Endothelial cell (in vitro differentiated cells): ENCODE measurements at regions not wholly inside any gene's neighbourhood (a gene's known extent, or its start where the extent isn't known, plus 50 kb on each side); places are given as distances from the start of the nearest gene placed in this dataset.

ENCODE experiments used
- DNase-seq: peaks from one replicate; pipeline ENCODE4 v3.0.0; 2021; ENCODE audit warnings: low spot score
- H3K27ac Mint-ChIP-seq: one replicate; pipeline ENCODE4 v1.8.0; 2021; ENCODE audit warnings: mixed read lengths, inconsistent platforms; ENCODE audit not compliant: unreplicated experiment
- H3K27me3 Mint-ChIP-seq: one replicate; pipeline ENCODE4 v1.8.0; 2021; ENCODE audit warnings: mild to moderate bottlenecking, moderate library complexity, mixed read lengths, inconsistent platforms; ENCODE audit not compliant: unreplicated experiment
- H3K36me3 Mint-ChIP-seq: one replicate; pipeline ENCODE4 v1.8.0; 2021; ENCODE audit warnings: mild to moderate bottlenecking, low read depth, mixed read lengths, inconsistent platforms; ENCODE audit not compliant: unreplicated experiment
- H3K4me1 Mint-ChIP-seq: one replicate; pipeline ENCODE4 v1.8.0; 2021; ENCODE audit warnings: mild to moderate bottlenecking, mixed read lengths, inconsistent platforms; ENCODE audit not compliant: unreplicated experiment
- H3K4me3 Mint-ChIP-seq: one replicate; pipeline ENCODE4 v1.8.0; 2021; ENCODE audit warnings: mild to moderate bottlenecking, mixed read lengths, inconsistent platforms; ENCODE audit not compliant: unreplicated experiment
- H3K9me3 Mint-ChIP-seq: one replicate; pipeline ENCODE4 v1.8.0; 2021; ENCODE audit warnings: mixed read lengths, inconsistent platforms; ENCODE audit not compliant: unreplicated experiment
- TF ChIP-seq, protein P1 (sequence below): fragments of 200-600 bp; sonication (generic); IDR thresholded peaks from one replicate; pipeline ENCODE4 v1.5.0; 2021; ENCODE audit warnings: antibody characterized with exemption; ENCODE audit not compliant: unreplicated experiment

DNA sequence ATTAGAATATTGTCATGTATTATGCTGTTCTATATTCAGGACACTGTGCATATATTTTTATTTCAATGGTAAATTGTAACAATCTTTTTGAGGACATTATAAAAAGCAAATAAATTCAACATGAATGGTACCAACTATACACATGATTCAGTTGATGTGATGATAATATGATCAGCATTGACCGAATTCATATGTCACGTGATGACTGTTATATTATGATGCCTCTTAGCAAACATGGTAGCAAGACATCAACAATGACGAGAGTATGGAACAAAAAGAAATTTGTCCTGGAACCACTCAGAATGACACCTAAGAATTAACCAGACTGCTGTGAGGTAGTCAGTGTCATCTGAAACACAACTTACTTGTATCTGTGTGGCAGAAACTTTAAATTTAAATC is 161.5 kb upstream of the OR13F1 start:
- peaks cover 1% of the 10 kb centered on the region for H3K27me3 Mint-ChIP-seq
- TF ChIP-seq, protein P1, sequence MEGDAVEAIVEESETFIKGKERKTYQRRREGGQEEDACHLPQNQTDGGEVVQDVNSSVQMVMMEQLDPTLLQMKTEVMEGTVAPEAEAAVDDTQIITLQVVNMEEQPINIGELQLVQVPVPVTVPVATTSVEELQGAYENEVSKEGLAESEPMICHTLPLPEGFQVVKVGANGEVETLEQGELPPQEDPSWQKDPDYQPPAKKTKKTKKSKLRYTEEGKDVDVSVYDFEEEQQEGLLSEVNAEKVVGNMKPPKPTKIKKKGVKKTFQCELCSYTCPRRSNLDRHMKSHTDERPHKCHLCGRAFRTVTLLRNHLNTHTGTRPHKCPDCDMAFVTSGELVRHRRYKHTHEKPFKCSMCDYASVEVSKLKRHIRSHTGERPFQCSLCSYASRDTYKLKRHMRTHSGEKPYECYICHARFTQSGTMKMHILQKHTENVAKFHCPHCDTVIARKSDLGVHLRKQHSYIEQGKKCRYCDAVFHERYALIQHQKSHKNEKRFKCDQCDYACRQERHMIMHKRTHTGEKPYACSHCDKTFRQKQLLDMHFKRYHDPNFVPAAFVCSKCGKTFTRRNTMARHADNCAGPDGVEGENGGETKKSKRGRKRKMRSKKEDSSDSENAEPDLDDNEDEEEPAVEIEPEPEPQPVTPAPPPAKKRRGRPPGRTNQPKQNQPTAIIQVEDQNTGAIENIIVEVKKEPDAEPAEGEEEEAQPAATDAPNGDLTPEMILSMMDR: no peak
- H3K4me3 Mint-ChIP-seq: no peak overlapping the region

DNA sequence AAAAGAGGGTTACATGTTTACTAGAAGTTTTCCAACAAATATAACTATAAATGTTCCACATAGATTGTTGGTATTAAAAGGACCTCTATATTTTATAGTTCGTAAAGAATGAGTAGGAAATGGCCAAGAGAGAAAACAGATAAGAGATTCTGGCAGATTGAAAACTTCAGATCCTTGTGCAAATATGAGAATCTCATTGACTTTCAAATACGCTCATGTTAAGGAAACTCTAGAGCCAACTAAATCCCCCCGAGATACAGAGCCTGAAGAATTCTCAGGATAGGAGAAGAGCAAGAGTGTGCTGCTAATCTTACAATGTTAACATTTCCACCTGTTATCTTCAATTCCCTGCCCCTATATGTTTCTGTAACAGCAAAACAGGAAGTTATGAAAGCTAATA is 159.0 kb upstream of the OR13F1 start:
- Mint-ChIP-seq H3K27me3 (peaks cover 1% of the 10 kb centered on the region), H3K4me1 (no peaks in the 10 kb centered on the region), H3K4me3 (no peak overlapping the region), H3K9me3 (no peaks in the 10 kb centered on the region), H3K36me3 (no peaks in the 10 kb centered on the region), H3K27ac (no peak overlapping the region)
- DNase-seq: no peak
- TF ChIP-seq, protein P1: no peak

More for the DNA sequence above, 161.5 kb upstream of the OR13F1 start:
- no peaks in the 10 kb centered on the region for H3K4me1 Mint-ChIP-seq
- no peaks in the 10 kb centered on the region for H3K36me3 Mint-ChIP-seq
- H3K27ac Mint-ChIP-seq: no peak overlapping the region
- no peak for DNase-seq
- no peaks in the 10 kb centered on the region for H3K9me3 Mint-ChIP-seq

DNA sequence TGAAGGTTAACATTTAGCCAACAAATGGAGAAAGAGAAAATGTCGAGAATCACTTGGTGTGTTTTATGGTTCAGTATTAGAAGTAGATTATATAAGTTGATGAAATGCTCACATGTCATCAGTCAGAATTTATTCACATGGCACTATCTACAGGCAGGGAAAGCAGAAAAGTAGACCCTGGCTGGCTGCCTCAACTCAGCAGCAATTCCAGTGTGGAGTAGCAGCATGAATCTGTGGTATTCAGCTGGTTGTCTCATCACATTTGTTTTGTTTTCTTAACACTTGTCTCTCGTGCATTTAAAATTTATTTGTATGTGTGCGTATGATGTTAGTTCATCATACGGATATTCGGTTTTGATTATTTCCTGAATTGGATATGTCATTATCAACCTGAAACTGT is 153.5 kb upstream of the OR13F1 start:
- Mint-ChIP-seq H3K36me3 (no peaks in the 10 kb centered on the region), H3K4me1 (peaks cover 4% of the 10 kb centered on the region), H3K4me3 (no peak overlapping the region), H3K27me3 (no peaks in the 10 kb centered on the region), H3K27ac (no peak overlapping the region), H3K9me3 (no peaks in the 10 kb centered on the region)
- no peak for DNase-seq
- TF ChIP-seq, protein P1: no peak

DNA sequence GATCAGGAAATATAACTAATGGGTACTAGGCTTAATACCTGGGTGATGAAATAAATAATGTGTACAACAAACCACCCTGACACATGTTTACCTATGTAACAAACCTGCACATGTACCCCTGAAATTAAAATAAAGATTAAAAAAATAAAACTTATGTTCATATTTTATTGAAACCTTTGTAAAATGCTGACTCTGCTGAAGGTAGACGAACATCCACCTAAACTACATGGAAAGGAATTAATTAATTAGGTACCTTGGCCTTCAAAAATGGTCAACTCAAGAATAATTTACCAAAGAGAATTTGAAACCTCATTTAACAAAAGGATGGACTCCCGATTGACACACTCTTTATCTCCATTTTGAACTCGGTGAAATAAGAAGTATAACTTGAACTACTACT is 152.3 kb upstream of the OR13F1 start:
- no peaks in the 10 kb centered on the region for H3K36me3 Mint-ChIP-seq

DNA sequence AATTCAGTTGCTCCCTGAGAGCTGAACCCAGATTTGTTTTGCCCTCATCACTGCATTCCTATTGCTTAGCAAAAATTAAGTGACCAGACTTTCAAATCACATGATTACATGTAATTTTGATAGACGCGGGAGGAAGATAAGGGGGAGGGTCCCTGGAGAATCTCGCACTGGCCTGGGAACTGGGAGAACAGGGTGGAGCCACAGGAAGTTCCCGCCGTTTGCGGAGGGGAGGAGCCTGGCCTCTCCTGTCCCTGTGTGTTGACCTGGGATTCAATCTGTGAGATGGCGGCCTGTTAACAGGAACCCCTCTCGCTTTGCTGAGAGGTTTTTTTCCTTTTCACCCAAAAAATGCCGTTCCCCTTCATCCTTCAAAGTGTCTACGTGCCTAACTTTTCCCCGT is 142.9 kb upstream of the OR13F1 start:
- H3K4me3 Mint-ChIP-seq: no peak overlapping the region
- no peaks in the 10 kb centered on the region for H3K9me3 Mint-ChIP-seq
- no peak overlapping the region for H3K27ac Mint-ChIP-seq
- no peak for DNase-seq
- H3K36me3 Mint-ChIP-seq: no peaks in the 10 kb centered on the region
- TF ChIP-seq, protein P1: no peak
- H3K4me1 Mint-ChIP-seq: no peaks in the 10 kb centered on the region
- H3K27me3 Mint-ChIP-seq: no peaks in the 10 kb centered on the region

More for the DNA sequence above, 152.3 kb upstream of the OR13F1 start:
- Mint-ChIP-seq H3K9me3 (no peaks in the 10 kb centered on the region), H3K4me1 (peaks cover 4% of the 10 kb centered on the region), H3K27me3 (no peaks in the 10 kb centered on the region), H3K27ac (no peak overlapping the region), H3K4me3 (no peak overlapping the region)
- TF ChIP-seq, protein P1: no peak
- DNase-seq: no peak
